H1 (cell line): ENCODE measurements at regions not wholly inside any gene's neighbourhood (a gene's known extent, or its start where the extent isn't known, plus 50 kb on each side); places are given as distances from the start of the nearest gene placed in this dataset.

ENCODE experiments used
- CTCF ChIA-PET: fragments of 300-600 bp; sonication (Branson Sonifier 250); formaldehyde crosslinking; loops from one replicate; lab custom pipeline; 2021; ENCODE audit not compliant: partially characterized antibody; lab: Charles Lee
- POLR2A ChIA-PET: fragments of 300-600 bp; sonication (Branson Sonifier 250); formaldehyde crosslinking; loops from one replicate; lab custom pipeline; 2021; ENCODE audit warnings: inconsistent platforms; ENCODE audit not compliant: partially characterized antibody; lab: Charles Lee
- DNase-seq, 2 experiments: peaks; one replicate each; pipeline versions ENCODE4 v3.0.0 to v3.0.0-alpha.2; 2010 to 2022; ENCODE audit warnings: low spot score in 2 of 2, low read depth in 1 of 2, mixed read lengths in 1 of 2
- FAIRE-seq: peaks from 2 replicates; lab custom pipeline; 2011; peaks lifted over from hg19 to GRCh38; lab: Jason Lieb, UNC
- H2AFZ ChIP-seq: 2 replicates; pipeline ENCODE4 v1.8.1; 2012; ENCODE audit warnings: low read length, inconsistent platforms
- H2AK5ac ChIP-seq: 2 replicates; pipeline ENCODE4 v1.6.1; 2013; ENCODE audit warnings: low read depth, low read length
- H2BK120ac ChIP-seq: replicated peaks from 2 replicates; pipeline ENCODE3; 2013; ENCODE audit warnings: low read depth, low read length, inconsistent platforms
- H2BK12ac ChIP-seq: 2 replicates; pipeline ENCODE4 v1.6.1; 2013; ENCODE audit warnings: low read depth, low read length
- H2BK15ac ChIP-seq: 2 replicates; pipeline ENCODE4 v1.6.1; 2013; ENCODE audit warnings: low read length
- H2BK20ac ChIP-seq: 2 replicates; pipeline ENCODE4 v1.6.1; 2013; ENCODE audit warnings: low read length
- H2BK5ac ChIP-seq: 2 replicates; pipeline ENCODE4 v1.6.1; 2013; ENCODE audit warnings: low read depth, low read length
- H3K14ac ChIP-seq: 2 replicates; pipeline ENCODE4 v1.6.1; 2013; ENCODE audit warnings: inconsistent platforms; ENCODE audit not compliant: insufficient read length
- H3K18ac ChIP-seq: 2 replicates; pipeline ENCODE4 v1.6.1; 2013; ENCODE audit warnings: low read length; ENCODE audit errors: extremely low read depth
- H3K23ac ChIP-seq: 2 replicates; pipeline ENCODE4 v1.6.1; 2013; ENCODE audit warnings: inconsistent platforms; ENCODE audit not compliant: insufficient read length
- H3K23me2 ChIP-seq: 2 replicates; pipeline ENCODE4 v1.6.1; 2013; ENCODE audit warnings: low read depth, low read length
- H3K27ac ChIP-seq: 2 replicates; pipeline ENCODE4 v1.6.1; 2011; ENCODE audit warnings: low read depth, low read length, inconsistent platforms
- H3K27me3 ChIP-seq, 4 experiments: replicated peaks in 1 of 4; 1 replicate in 1 of 4; 2 replicates in 3 of 4; pipeline versions ENCODE4 v1.6.1 to v1.8.1; 2011 to 2013; ENCODE audit warnings: low read length in 3 of 4, mild to moderate bottlenecking in 3 of 4, inconsistent platforms in 2 of 4, mixed read lengths in 2 of 4, moderate library complexity in 1 of 4; ENCODE audit not compliant: control insufficient read depth in 3 of 4, insufficient read depth in 3 of 4; ENCODE audit errors: extremely low read depth in 1 of 4
- H3K36me3 ChIP-seq, 4 experiments: 2 replicates each; pipeline versions ENCODE4 v1.6.1 to v1.8.1; 2011 to 2013; ENCODE audit warnings: mild to moderate bottlenecking in 4 of 4, low read length in 3 of 4, moderate library complexity in 2 of 4, control low read depth in 1 of 4, inconsistent platforms in 1 of 4; ENCODE audit not compliant: insufficient read depth in 4 of 4, control insufficient read depth in 2 of 4
- H3K4ac ChIP-seq: replicated peaks from 2 replicates; pipeline ENCODE3; 2013; ENCODE audit warnings: low read length, low read depth, mixed read lengths, inconsistent platforms; ENCODE audit not compliant: insufficient read length
- H3K4me1 ChIP-seq, 4 experiments: replicated peaks in 1 of 4; 1 replicate in 1 of 4; 2 replicates in 3 of 4; pipeline versions ENCODE4 v1.6.1 to v1.8.1; 2011 to 2013; ENCODE audit warnings: low read length in 3 of 4, inconsistent platforms in 2 of 4, mixed read lengths in 1 of 4; ENCODE audit not compliant: insufficient read depth in 4 of 4, control insufficient read depth in 3 of 4
- H3K4me2 ChIP-seq, 2 experiments: 2 replicates each; pipeline versions ENCODE4 v1.6.1 to v1.8.1; 2011 to 2013; ENCODE audit warnings: low read depth in 2 of 2, low read length in 2 of 2, control low read depth in 1 of 2, inconsistent platforms in 1 of 2, mild to moderate bottlenecking in 1 of 2; ENCODE audit not compliant: insufficient read depth in 1 of 2
- H3K4me3 ChIP-seq, 4 experiments: fragments of 200-600, 300-600 bp in 1 of 4; sonication (generic), shearing (Covaris generic), sonication (Bioruptor Twin) in 1 of 4; 2 replicates each; pipeline versions ENCODE4 v1.5.1 to v1.8.1; 2011 to 2016; ENCODE audit warnings: low read length in 4 of 4, low read depth in 3 of 4, control low read depth in 2 of 4, inconsistent platforms in 2 of 4, mild to moderate bottlenecking in 2 of 4, mixed read lengths in 1 of 4, moderate library complexity in 1 of 4; ENCODE audit not compliant: insufficient read depth in 2 of 4; ENCODE audit errors: extremely low read depth in 1 of 4
- H3K56ac ChIP-seq: replicated peaks from 2 replicates; pipeline ENCODE3; 2013; ENCODE audit warnings: low read depth, mild to moderate bottlenecking, mixed read lengths, low read length, inconsistent platforms; ENCODE audit not compliant: insufficient read length
- H3K79me1 ChIP-seq: 2 replicates; pipeline ENCODE4 v1.6.1; 2013; ENCODE audit warnings: low read depth, low read length, control low read depth
- H3K79me2 ChIP-seq, 2 experiments: 2 replicates each; pipeline versions ENCODE4 v1.6.1 to v1.8.1; 2012 to 2013; ENCODE audit warnings: low read length in 2 of 2, mild to moderate bottlenecking in 2 of 2, inconsistent platforms in 1 of 2; ENCODE audit not compliant: insufficient read depth in 2 of 2, control insufficient read depth in 1 of 2
- H3K9ac ChIP-seq, 4 experiments: replicated peaks in 1 of 4; 1 replicate in 1 of 4; 2 replicates in 3 of 4; pipeline versions ENCODE4 v1.6.1 to v1.8.1; 2011 to 2013; ENCODE audit warnings: low read depth in 3 of 4, low read length in 3 of 4, control low read depth in 2 of 4, mild to moderate bottlenecking in 2 of 4, moderate library complexity in 2 of 4, inconsistent platforms in 1 of 4; ENCODE audit errors: extremely low read depth in 1 of 4
- H3K9me3 ChIP-seq, 2 experiments: 2 replicates each; pipeline versions ENCODE4 v1.6.1 to v1.8.1; 2012 to 2013; ENCODE audit warnings: mild to moderate bottlenecking in 2 of 2, moderate library complexity in 2 of 2, control low read depth in 1 of 2, inconsistent platforms in 1 of 2, low read depth in 1 of 2, low read length in 1 of 2, mixed read lengths in 1 of 2; ENCODE audit not compliant: insufficient read depth in 2 of 2
- H4K20me1 ChIP-seq, 2 experiments: replicated peaks in 1 of 2; 2 replicates each; pipeline versions ENCODE3 to v1.8.1; 2011 to 2013; ENCODE audit warnings: inconsistent platforms in 2 of 2, low read length in 2 of 2, mild to moderate bottlenecking in 1 of 2; ENCODE audit not compliant: insufficient read depth in 2 of 2, control insufficient read depth in 1 of 2
- H4K5ac ChIP-seq: 2 replicates; pipeline ENCODE4 v1.6.1; 2013; ENCODE audit warnings: low read length, low read depth, mixed read lengths, inconsistent platforms; ENCODE audit not compliant: insufficient read length
- H4K8ac ChIP-seq: 2 replicates; pipeline ENCODE4 v1.8.0; 2013; ENCODE audit warnings: mild to moderate bottlenecking, moderate library complexity, low read length, inconsistent platforms; ENCODE audit not compliant: insufficient read depth; ENCODE audit errors: extremely low read depth
- H4K91ac ChIP-seq: replicated peaks from 2 replicates; pipeline ENCODE3; 2013; ENCODE audit warnings: low read length, mixed read lengths, inconsistent platforms; ENCODE audit not compliant: insufficient read length
- CREB1 ChIP-seq: IDR thresholded peaks from 2 replicates; pipeline ENCODE4 v1.6.1; 2012; ENCODE audit warnings: inconsistent platforms
- CTBP2 ChIP-seq: IDR thresholded peaks from 2 replicates; pipeline ENCODE4 v1.7.0; 2011; ENCODE audit warnings: borderline replicate concordance, mild to moderate bottlenecking, moderate library complexity, mixed read lengths, low read length; ENCODE audit not compliant: insufficient read depth, insufficient read length
- EP300 ChIP-seq, 2 experiments: IDR thresholded peaks; 1 replicate in 1 of 2; 2 replicates in 1 of 2; pipeline ENCODE4 v1.6.1; 2011 to 2012; ENCODE audit warnings: low read depth in 2 of 2, low read length in 2 of 2, mild to moderate bottlenecking in 2 of 2, borderline replicate concordance in 1 of 2, inconsistent platforms in 1 of 2, moderate library complexity in 1 of 2
- FOSL1 ChIP-seq: IDR thresholded peaks from 2 replicates; pipeline ENCODE4 v1.6.1; 2011; ENCODE audit warnings: mild to moderate bottlenecking, low read depth, low read length, moderate library complexity; ENCODE audit not compliant: insufficient read depth
- NANOG ChIP-seq: IDR thresholded peaks from 2 replicates; pipeline ENCODE4 v1.6.1; 2011; ENCODE audit warnings: low read length, low read depth, mild to moderate bottlenecking, inconsistent platforms; ENCODE audit not compliant: insufficient read depth, poor library complexity, severe bottlenecking
- PHF8 ChIP-seq: fragments of 200-600 bp; sonication (generic); conservative IDR thresholded peaks from 2 replicates; pipeline ENCODE4 v1.7.1; 2012; ENCODE audit warnings: low read depth, mild to moderate bottlenecking, inconsistent platforms, low read length, moderate library complexity
- SAP30 ChIP-seq: fragments of 300-600 bp; sonication (generic); IDR thresholded peaks from 2 replicates; pipeline ENCODE4 v1.7.1; 2012; ENCODE audit warnings: low read length, moderate library complexity, mild to moderate bottlenecking, inconsistent platforms; ENCODE audit not compliant: insufficient read depth, insufficient replicate concordance
- SUZ12 ChIP-seq: fragments of 200-600 bp; sonication (generic); IDR thresholded peaks from 2 replicates; pipeline ENCODE4 v1.6.1; 2012; ENCODE audit warnings: mild to moderate bottlenecking, inconsistent platforms, low read length, moderate library complexity, mixed read lengths
- WGBS, 2 experiments: shearing (Covaris generic) in 1 of 2; methylation state at CpG; one replicate each; pipeline versions ENCODE4 v1.1.6 to v1.1.7; 2013 to 2015; ENCODE audit warnings: low lambda C conversion rate in 2 of 2, mixed read lengths in 2 of 2, inconsistent platforms in 1 of 2, low coverage in 1 of 2, missing lambda C conversion rate in 1 of 2; ENCODE audit not compliant: insufficient replicate concordance in 2 of 2, insufficient coverage in 1 of 2, insufficient read length in 1 of 2; ENCODE audit errors: extremely low coverage in 1 of 2, missing lambda C conversion rate in 1 of 2; 5-methylcytosine and 5-hydroxymethylcytosine counted together
- TF ChIP-seq, protein P1 (sequence below): IDR thresholded peaks from 2 replicates; pipeline ENCODE4 v1.6.1; 2012; ENCODE audit warnings: inconsistent platforms
- TF ChIP-seq, protein P2 (sequence below): IDR thresholded peaks from 2 replicates; pipeline ENCODE4 v1.6.1; 2011; ENCODE audit warnings: low read depth, mild to moderate bottlenecking, low read length; ENCODE audit not compliant: insufficient read depth
- TF ChIP-seq, protein P3 (sequence below): IDR thresholded peaks from 2 replicates; pipeline ENCODE4 v1.6.1; 2011; ENCODE audit warnings: low read length, improper control_type of control experiment

DNA sequence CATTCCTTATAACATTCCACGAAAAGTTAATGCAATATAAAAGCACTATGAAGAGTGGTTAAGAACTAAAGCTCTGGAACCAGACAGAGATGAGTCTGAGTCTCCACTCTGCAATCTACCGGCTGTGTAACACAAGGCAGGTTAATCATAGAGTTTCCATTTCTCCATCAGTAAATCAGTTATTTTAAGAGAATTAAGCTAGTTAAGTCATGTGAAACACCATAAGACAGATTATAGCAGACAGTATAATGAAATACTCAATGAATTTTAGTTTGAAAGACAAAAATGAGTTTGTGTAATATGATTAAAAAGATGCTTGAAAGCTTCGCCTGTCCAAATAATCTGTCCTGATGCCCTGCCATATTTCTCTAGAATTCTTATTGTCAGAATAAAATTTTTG lies 282.6 kb upstream of the ACTRT1 start:
- no peak overlapping the region for H3K27ac ChIP-seq
- CTCF ChIA-PET = no interaction called here
- TF ChIP-seq, protein P1, sequence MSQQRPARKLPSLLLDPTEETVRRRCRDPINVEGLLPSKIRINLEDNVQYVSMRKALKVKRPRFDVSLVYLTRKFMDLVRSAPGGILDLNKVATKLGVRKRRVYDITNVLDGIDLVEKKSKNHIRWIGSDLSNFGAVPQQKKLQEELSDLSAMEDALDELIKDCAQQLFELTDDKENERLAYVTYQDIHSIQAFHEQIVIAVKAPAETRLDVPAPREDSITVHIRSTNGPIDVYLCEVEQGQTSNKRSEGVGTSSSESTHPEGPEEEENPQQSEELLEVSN = no peak
- no peak for TF ChIP-seq EP300 (IDR thresholded peaks at IDR 0.05; ENCODE audit: borderline replicate concordance in 1 of 2, low read depth in 2 of 2, low read length in 2 of 2)
- no peak for TF ChIP-seq FOSL1
- no peak for TF ChIP-seq CREB1
- TF ChIP-seq, protein P2, sequence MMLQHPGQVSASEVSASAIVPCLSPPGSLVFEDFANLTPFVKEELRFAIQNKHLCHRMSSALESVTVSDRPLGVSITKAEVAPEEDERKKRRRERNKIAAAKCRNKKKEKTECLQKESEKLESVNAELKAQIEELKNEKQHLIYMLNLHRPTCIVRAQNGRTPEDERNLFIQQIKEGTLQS = no peak
- TF ChIP-seq, protein P3, sequence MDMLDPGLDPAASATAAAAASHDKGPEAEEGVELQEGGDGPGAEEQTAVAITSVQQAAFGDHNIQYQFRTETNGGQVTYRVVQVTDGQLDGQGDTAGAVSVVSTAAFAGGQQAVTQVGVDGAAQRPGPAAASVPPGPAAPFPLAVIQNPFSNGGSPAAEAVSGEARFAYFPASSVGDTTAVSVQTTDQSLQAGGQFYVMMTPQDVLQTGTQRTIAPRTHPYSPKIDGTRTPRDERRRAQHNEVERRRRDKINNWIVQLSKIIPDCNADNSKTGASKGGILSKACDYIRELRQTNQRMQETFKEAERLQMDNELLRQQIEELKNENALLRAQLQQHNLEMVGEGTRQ = no peak
- no peak for TF ChIP-seq NANOG
- no peak for TF ChIP-seq CTBP2
- no peak for TF ChIP-seq PHF8
- TF ChIP-seq SAP30 = no peak
- TF ChIP-seq SUZ12 = no peak

More for the DNA sequence above, 282.6 kb upstream of the ACTRT1 start:
- no peak overlapping the region for H2AFZ ChIP-seq
- H4K5ac ChIP-seq = no peak overlapping the region
- 98% methylated on average over 3 of the region's 3 CpGs; no CpG with 5 or more reads in 1 of the 2 experiments for WGBS, 2 experiments
- H2BK5ac ChIP-seq = no peak overlapping the region
- no peak overlapping the region for H2AK5ac ChIP-seq
- H2BK12ac ChIP-seq = no peak overlapping the region
- no peak overlapping the region for H3K56ac ChIP-seq
- H3K14ac ChIP-seq = no peak overlapping the region
- H3K79me1 ChIP-seq = no peaks in the 10 kb centered on the region
- no peaks in the 10 kb centered on the region for H3K9me3 ChIP-seq
- no peaks in the 10 kb centered on the region for H3K27me3 ChIP-seq
- H4K91ac ChIP-seq = no peak overlapping the region
- H3K4ac ChIP-seq = no peak overlapping the region
- H2BK120ac ChIP-seq = no peak overlapping the region
- H3K4me1 ChIP-seq = no peaks in the 10 kb centered on the region
- no peak overlapping the region for H2BK15ac ChIP-seq
- no peak overlapping the region for H4K8ac ChIP-seq
- no peak overlapping the region for H3K9ac ChIP-seq
- no peaks in the 10 kb centered on the region for H4K20me1 ChIP-seq
- H3K79me2 ChIP-seq = no peaks in the 10 kb centered on the region
- H3K4me2 ChIP-seq = no peak overlapping the region
- H3K23me2 ChIP-seq = no peaks in the 10 kb centered on the region
- POLR2A ChIA-PET = no interaction called here
- DNase-seq = no peak
- no peak overlapping the region for H2BK20ac ChIP-seq
- no peak overlapping the region for H3K4me3 ChIP-seq
- no peak for FAIRE-seq
- no peak overlapping the region for H3K18ac ChIP-seq
- no peak overlapping the region for H3K23ac ChIP-seq
- no peaks in the 10 kb centered on the region for H3K36me3 ChIP-seq
